ENCODE measurements at regions not wholly inside any gene's neighbourhood (a gene's known extent, or its start where the extent isn't known, plus 50 kb on each side); places are given as distances from the start of the nearest gene placed in this dataset.

DNA sequence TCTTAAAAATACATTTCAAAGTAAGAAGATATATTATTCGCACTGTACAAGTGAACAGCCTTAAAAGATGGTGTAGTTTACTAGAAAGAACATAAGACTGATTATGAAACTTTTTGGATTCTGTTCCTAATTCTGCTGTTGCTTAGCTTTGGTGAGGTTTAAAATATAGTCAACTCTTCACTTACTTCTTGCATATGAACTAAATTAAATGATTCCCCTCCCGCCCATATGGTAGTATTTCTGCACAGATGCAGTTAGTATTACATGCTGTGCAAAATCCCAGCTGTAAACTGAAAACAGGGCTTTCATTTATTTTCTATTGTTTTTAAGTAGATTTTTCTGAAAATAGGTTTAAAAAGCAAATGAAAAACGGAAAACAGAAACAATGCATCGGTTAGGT lies 345.4 kb upstream of the NCAM2 start:
- in situ Hi-C loops (cut with MboI; ENCODE audit: low sequenced_read_pairs, unreplicated experiment), result no loop called here
- TF ChIP-seq, protein P1, sequence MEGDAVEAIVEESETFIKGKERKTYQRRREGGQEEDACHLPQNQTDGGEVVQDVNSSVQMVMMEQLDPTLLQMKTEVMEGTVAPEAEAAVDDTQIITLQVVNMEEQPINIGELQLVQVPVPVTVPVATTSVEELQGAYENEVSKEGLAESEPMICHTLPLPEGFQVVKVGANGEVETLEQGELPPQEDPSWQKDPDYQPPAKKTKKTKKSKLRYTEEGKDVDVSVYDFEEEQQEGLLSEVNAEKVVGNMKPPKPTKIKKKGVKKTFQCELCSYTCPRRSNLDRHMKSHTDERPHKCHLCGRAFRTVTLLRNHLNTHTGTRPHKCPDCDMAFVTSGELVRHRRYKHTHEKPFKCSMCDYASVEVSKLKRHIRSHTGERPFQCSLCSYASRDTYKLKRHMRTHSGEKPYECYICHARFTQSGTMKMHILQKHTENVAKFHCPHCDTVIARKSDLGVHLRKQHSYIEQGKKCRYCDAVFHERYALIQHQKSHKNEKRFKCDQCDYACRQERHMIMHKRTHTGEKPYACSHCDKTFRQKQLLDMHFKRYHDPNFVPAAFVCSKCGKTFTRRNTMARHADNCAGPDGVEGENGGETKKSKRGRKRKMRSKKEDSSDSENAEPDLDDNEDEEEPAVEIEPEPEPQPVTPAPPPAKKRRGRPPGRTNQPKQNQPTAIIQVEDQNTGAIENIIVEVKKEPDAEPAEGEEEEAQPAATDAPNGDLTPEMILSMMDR (IDR thresholded peaks at IDR 0.05; ENCODE audit: borderline replicate concordance, control extremely low read depth, extremely low read depth, insufficient read depth, missing control alignments), result no peak
- no peak for DNase-seq (ENCODE audit: low spot score)

- no peak for DNase-seq (ENCODE audit: low spot score)
- TF ChIP-seq, protein P1 (IDR thresholded peaks at IDR 0.05; ENCODE audit: borderline replicate concordance, control extremely low read depth, extremely low read depth, insufficient read depth, missing control alignments), result no peak
- in situ Hi-C loops (cut with MboI; ENCODE audit: low sequenced_read_pairs, unreplicated experiment), result no loop called here
Observed at GRCh38 chr21:20661246-20661645, 337.0 kb upstream of the NCAM2 start.

GRCh38 chr21:20661745-20662422 lies 336.3 kb upstream of the NCAM2 start:
- no peak for DNase-seq (ENCODE audit: low spot score)
- in situ Hi-C loops (cut with MboI; ENCODE audit: low sequenced_read_pairs, unreplicated experiment), result no loop called here
- TF ChIP-seq, protein P1 (IDR thresholded peaks at IDR 0.05; ENCODE audit: borderline replicate concordance, control extremely low read depth, extremely low read depth, insufficient read depth, missing control alignments), result no peak

- TF ChIP-seq, protein P1 (IDR thresholded peaks at IDR 0.05; ENCODE audit: borderline replicate concordance, control extremely low read depth, extremely low read depth, insufficient read depth, missing control alignments), result no peak
- no peak for DNase-seq (ENCODE audit: low spot score)
- in situ Hi-C loops (cut with MboI; ENCODE audit: low sequenced_read_pairs, unreplicated experiment), result no loop called here
Observed at GRCh38 chr21:20662514-20662913, 335.7 kb upstream of the NCAM2 start.

- DNase-seq (ENCODE audit: low spot score), result no peak
- TF ChIP-seq, protein P1 (IDR thresholded peaks at IDR 0.05; ENCODE audit: borderline replicate concordance, control extremely low read depth, extremely low read depth, insufficient read depth, missing control alignments), result no peak
- in situ Hi-C loops (cut with MboI; ENCODE audit: low sequenced_read_pairs, unreplicated experiment), result no loop called here
Observed at GRCh38 chr21:20667931-20668330, 330.3 kb upstream of the NCAM2 start.

DNA sequence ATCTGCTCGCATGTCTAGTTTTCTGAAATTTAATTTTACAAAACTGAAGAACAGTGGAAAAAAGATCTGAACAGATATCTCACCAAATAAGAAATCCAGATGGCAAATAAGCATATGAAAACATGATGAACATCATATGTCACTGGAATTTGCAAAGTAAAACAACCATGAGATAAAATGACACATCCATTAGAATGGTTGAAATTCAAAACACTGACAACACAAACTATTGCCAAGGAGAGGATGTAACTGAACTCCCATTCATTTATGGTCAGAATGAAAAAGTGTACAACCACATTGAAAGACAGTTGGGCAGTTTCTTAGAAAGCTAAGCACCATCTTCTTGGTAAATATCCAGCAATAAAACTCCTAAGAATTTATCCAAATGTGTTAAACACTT lies 312.7 kb upstream of the NCAM2 start:
- in situ Hi-C loops (cut with MboI; ENCODE audit: low sequenced_read_pairs, unreplicated experiment), result no loop called here
- TF ChIP-seq, protein P1 (IDR thresholded peaks at IDR 0.05; ENCODE audit: borderline replicate concordance, control extremely low read depth, extremely low read depth, insufficient read depth, missing control alignments), result no peak
- DNase-seq (ENCODE audit: low spot score), result no peak
